HG02610 (cell line): ENCODE measurements at regions not wholly inside any gene's neighbourhood (a gene's known extent, or its start where the extent isn't known, plus 50 kb on each side); places are given as distances from the start of the nearest gene placed in this dataset.

Experiments
- ATAC-seq: cut with Tn5 transposase; IDR thresholded peaks from one replicate; pipeline ENCODE4 v1.9.1; 2021; ENCODE audit warnings: mild to moderate bottlenecking, moderate library complexity; ENCODE audit not compliant: unreplicated experiment

GRCh38 chr4:45119376-45119775, 393.0 kb upstream of the GNPDA2 start:
- ATAC-seq, result no peak

GRCh38 chr4:45102716-45103115, 376.4 kb upstream of the GNPDA2 start:
- ATAC-seq, result no peak

- no peak for ATAC-seq
Observed at GRCh38 chr4:45100956-45101818, 374.8 kb upstream of the GNPDA2 start.

GRCh38 chr4:45099471-45099870, 373.1 kb upstream of the GNPDA2 start:
- ATAC-seq, result no peak

- ATAC-seq, result no peak
Observed at GRCh38 chr4:45094684-45095083, 368.3 kb upstream of the GNPDA2 start.

GRCh38 chr4:45082101-45082500, 355.7 kb upstream of the GNPDA2 start:
- no peak for ATAC-seq

GRCh38 chr4:45079616-45080015, 353.3 kb upstream of the GNPDA2 start:
- no peak for ATAC-seq

- no peak for ATAC-seq
Observed at GRCh38 chr4:45078201-45078600, 351.8 kb upstream of the GNPDA2 start.

- no peak for ATAC-seq
Observed at GRCh38 chr4:45072981-45073380, 346.6 kb upstream of the GNPDA2 start.

GRCh38 chr4:45064741-45065140, 338.4 kb upstream of the GNPDA2 start:
- ATAC-seq, result no peak

- ATAC-seq, result no peak
Observed at GRCh38 chr4:45063696-45064095, 337.3 kb upstream of the GNPDA2 start.

GRCh38 chr4:45062935-45063545, 336.7 kb upstream of the GNPDA2 start:
- ATAC-seq, result no peak

- no peak for ATAC-seq
Observed at GRCh38 chr4:45043911-45044310, 317.6 kb upstream of the GNPDA2 start.

- no peak for ATAC-seq
Observed at GRCh38 chr4:45036677-45037076, 310.3 kb upstream of the GNPDA2 start.

- no peak for ATAC-seq
Observed at GRCh38 chr4:45033676-45034419, 307.5 kb upstream of the GNPDA2 start.

- ATAC-seq, result no peak
Observed at GRCh38 chr4:45030059-45030458, 303.7 kb upstream of the GNPDA2 start.

GRCh38 chr4:45007508-45007907, 281.2 kb upstream of the GNPDA2 start:
- ATAC-seq, result no peak

GRCh38 chr4:45006078-45006477, 279.7 kb upstream of the GNPDA2 start:
- ATAC-seq, result no peak

- ATAC-seq, result peak; percentile 84
Observed at GRCh38 chr4:45004847-45005565, 278.6 kb upstream of the GNPDA2 start.

GRCh38 chr4:45004326-45004725, 278.0 kb upstream of the GNPDA2 start:
- ATAC-seq, result no peak

- no peak for ATAC-seq
Observed at GRCh38 chr4:44996276-44996845, 270.0 kb upstream of the GNPDA2 start.
